H9 (cell line): ENCODE measurements at regions not wholly inside any gene's neighbourhood (a gene's known extent, or its start where the extent isn't known, plus 50 kb on each side); places are given as distances from the start of the nearest gene placed in this dataset.

ENCODE experiments used
- DNase-seq: peaks from one replicate; pipeline ENCODE4 v3.0.0-alpha.2; 2017
- H2AFZ ChIP-seq: one replicate; pipeline ENCODE4 v1.6.1; 2013; ENCODE audit warnings: mild to moderate bottlenecking, low read length, control low read depth, moderate library complexity
- H2AK5ac ChIP-seq: 2 replicates; pipeline ENCODE4 v1.6.1; 2013; ENCODE audit warnings: low read length, control low read depth, mixed read lengths; ENCODE audit not compliant: insufficient read length
- H2BK120ac ChIP-seq: one replicate; pipeline ENCODE4 v1.6.1; 2013; ENCODE audit warnings: low read depth, mild to moderate bottlenecking, low read length, control low read depth, inconsistent platforms; ENCODE audit not compliant: poor library complexity, severe bottlenecking
- H2BK12ac ChIP-seq: 2 replicates; pipeline ENCODE4 v1.6.1; 2013; ENCODE audit warnings: low read length, control low read depth, mixed read lengths, low read depth; ENCODE audit not compliant: insufficient read length
- H2BK15ac ChIP-seq: 2 replicates; pipeline ENCODE4 v1.6.1; 2013; ENCODE audit warnings: low read depth, low read length, control low read depth
- H2BK20ac ChIP-seq: one replicate; pipeline ENCODE4 v1.6.1; 2013; ENCODE audit warnings: low read depth, mild to moderate bottlenecking, low read length, control low read depth, inconsistent platforms; ENCODE audit not compliant: poor library complexity, severe bottlenecking
- H2BK5ac ChIP-seq: 2 replicates; pipeline ENCODE4 v1.6.1; 2013; ENCODE audit warnings: low read length, control low read depth, mixed read lengths; ENCODE audit not compliant: insufficient read length
- H3K14ac ChIP-seq: 2 replicates; pipeline ENCODE4 v1.6.1; 2013; ENCODE audit warnings: low read length, control low read depth; ENCODE audit not compliant: insufficient read depth
- H3K18ac ChIP-seq: 2 replicates; pipeline ENCODE4 v1.6.1; 2013; ENCODE audit warnings: low read depth, mild to moderate bottlenecking, mixed read lengths, low read length, control low read depth; ENCODE audit not compliant: insufficient read length
- H3K23ac ChIP-seq: 2 replicates; pipeline ENCODE4 v1.6.1; 2013; ENCODE audit warnings: low read length, control low read depth, mixed read lengths, low read depth; ENCODE audit not compliant: insufficient read length
- H3K23me2 ChIP-seq: 2 replicates; pipeline ENCODE4 v1.6.1; 2013; ENCODE audit warnings: low read depth, mild to moderate bottlenecking, mixed read lengths, low read length, control low read depth; ENCODE audit not compliant: insufficient read length, poor library complexity, severe bottlenecking
- H3K27ac ChIP-seq: 2 replicates; pipeline ENCODE4 v1.5.1; 2013; ENCODE audit warnings: low read length, control low read depth, mixed read lengths, low read depth; ENCODE audit not compliant: insufficient read length
- H3K27me3 ChIP-seq: 2 replicates; pipeline ENCODE4 v1.6.1; 2013; ENCODE audit warnings: low read length, control low read depth, inconsistent platforms; ENCODE audit not compliant: insufficient read depth
- H3K4ac ChIP-seq: 2 replicates; pipeline ENCODE4 v1.6.1; 2013; ENCODE audit warnings: low read depth, mild to moderate bottlenecking, control low read depth, inconsistent platforms, low read length, moderate library complexity
- H3K4me1 ChIP-seq: 2 replicates; pipeline ENCODE4 v1.6.1; 2013; ENCODE audit warnings: low read length, control low read depth, inconsistent platforms; ENCODE audit not compliant: insufficient read depth
- H3K4me2 ChIP-seq: 2 replicates; pipeline ENCODE4 v1.6.1; 2013; ENCODE audit warnings: low read length, control low read depth, mixed read lengths; ENCODE audit not compliant: insufficient read length, insufficient read depth
- H3K56ac ChIP-seq: 2 replicates; pipeline ENCODE4 v1.6.1; 2013; ENCODE audit warnings: low read depth, mild to moderate bottlenecking, mixed read lengths, low read length, control low read depth; ENCODE audit not compliant: insufficient read length
- H3K79me1 ChIP-seq: 2 replicates; pipeline ENCODE4 v1.6.1; 2013; ENCODE audit warnings: low read depth, mild to moderate bottlenecking, moderate library complexity, low read length, control low read depth, inconsistent platforms; ENCODE audit not compliant: insufficient read depth, poor library complexity, severe bottlenecking
- H3K79me2 ChIP-seq: 2 replicates; pipeline ENCODE4 v1.6.1; 2013; ENCODE audit warnings: low read length, control low read depth, inconsistent platforms; ENCODE audit not compliant: insufficient read depth
- H3K9ac ChIP-seq: 2 replicates; pipeline ENCODE4 v1.6.1; 2013; ENCODE audit warnings: low read length, control low read depth, mixed read lengths; ENCODE audit not compliant: insufficient read length; ENCODE audit errors: extremely low read depth
- H3K9me3 ChIP-seq: one replicate; pipeline ENCODE4 v1.6.1; 2013; ENCODE audit warnings: low read depth, low read length, inconsistent platforms; ENCODE audit not compliant: control insufficient read depth
- H3T11ph ChIP-seq: one replicate; pipeline ENCODE4 v1.6.1; 2013; ENCODE audit warnings: mild to moderate bottlenecking, low read length, control low read depth, inconsistent platforms
- H4K20me1 ChIP-seq: one replicate; pipeline ENCODE4 v1.6.1; 2013; ENCODE audit not compliant: control insufficient read depth, insufficient read length, insufficient read depth
- H4K5ac ChIP-seq: 2 replicates; pipeline ENCODE4 v1.6.1; 2013; ENCODE audit warnings: low read depth, mild to moderate bottlenecking, mixed read lengths, low read length, control low read depth; ENCODE audit not compliant: insufficient read length
- H4K8ac ChIP-seq: replicated peaks from 2 replicates; pipeline ENCODE4 v1.6.1; 2013; ENCODE audit warnings: low read length, control low read depth, mixed read lengths, low read depth; ENCODE audit not compliant: insufficient read length
- H4K91ac ChIP-seq: 2 replicates; pipeline ENCODE4 v1.6.1; 2013; ENCODE audit warnings: low read depth, mild to moderate bottlenecking, moderate library complexity, mixed read lengths, low read length, control low read depth; ENCODE audit not compliant: insufficient read length
- H3K27ac Mint-ChIP-seq, 3 experiments: 2 replicates in 2 of 3; 3 replicates in 1 of 3; pipeline ENCODE4 v1.8.0; 2020 to 2021; ENCODE audit warnings: mixed read lengths in 3 of 3, mild to moderate bottlenecking in 1 of 3, moderate library complexity in 1 of 3
- H3K27me3 Mint-ChIP-seq: 2 replicates; pipeline ENCODE4 v1.8.0; 2021; ENCODE audit warnings: low read depth, mild to moderate bottlenecking, moderate library complexity, mixed read lengths
- H3K36me3 Mint-ChIP-seq, 3 experiments: 2 replicates in 2 of 3; 3 replicates in 1 of 3; pipeline ENCODE4 v1.8.0; 2020 to 2021; ENCODE audit warnings: low read depth in 3 of 3, mixed read lengths in 3 of 3; ENCODE audit not compliant: insufficient read depth in 1 of 3
- H3K4me1 Mint-ChIP-seq, 2 experiments: 2 replicates each; pipeline ENCODE4 v1.8.0; 2020; ENCODE audit warnings: mixed read lengths in 2 of 2
- H3K4me3 Mint-ChIP-seq, 2 experiments: 2 replicates in 1 of 2; 3 replicates in 1 of 2; pipeline ENCODE4 v1.8.0; 2020 to 2021; ENCODE audit warnings: mild to moderate bottlenecking in 2 of 2, mixed read lengths in 2 of 2, moderate library complexity in 1 of 2
- H3K9me3 Mint-ChIP-seq, 2 experiments: 2 replicates in 1 of 2; 3 replicates in 1 of 2; pipeline ENCODE4 v1.8.0; 2020; ENCODE audit warnings: mild to moderate bottlenecking in 2 of 2, mixed read lengths in 2 of 2, moderate library complexity in 1 of 2
- CTCF ChIP-seq: fragments of 200-600 bp; sonication (generic); conservative IDR thresholded peaks from 3 replicates; pipeline ENCODE4 v1.8.0; 2021; ENCODE audit warnings: antibody characterized with exemption, mild to moderate bottlenecking
- WGBS: extraction: QIAGEN DNeasy Blood & Tissue Kit; methylation state at CpG from one replicate; pipeline ENCODE4 v1.1.7; 2013; ENCODE audit warnings: missing lambda C conversion rate, low lambda C conversion rate, mixed read lengths; ENCODE audit not compliant: insufficient read length; ENCODE audit errors: extremely low coverage; 5-methylcytosine and 5-hydroxymethylcytosine counted together

- H3K14ac ChIP-seq: no peak overlapping the region
- no peak overlapping the region for H2BK5ac ChIP-seq
- no peak overlapping the region for H2BK12ac ChIP-seq
- no peak overlapping the region for H3T11ph ChIP-seq
- H3K4me1 ChIP-seq: no peaks in the 10 kb centered on the region
- Mint-ChIP-seq H3K36me3 (no peaks in the 10 kb centered on the region), H3K27me3 (no peaks in the 10 kb centered on the region; the same call in 1 of the 2 replicates), H3K4me3 (no peak overlapping the region), H3K9me3 (no peaks in the 10 kb centered on the region), H3K27ac (no peak overlapping the region; a peak in 1 of 7 replicates), H3K4me1 (0 out of 4 replicates have a peak, but pooled peaks cover 0 to 3% of the 10 kb centered on the region in 2 experiments)
- no peak overlapping the region for H3K4me2 ChIP-seq
- no peak overlapping the region for H4K8ac ChIP-seq
- H3K79me2 ChIP-seq: no peaks in the 10 kb centered on the region
- H3K56ac ChIP-seq: no peak overlapping the region
- no peaks in the 10 kb centered on the region for H3K27me3 ChIP-seq
- no peak overlapping the region for H3K27ac ChIP-seq
- H2BK120ac ChIP-seq: no peak overlapping the region
- H4K5ac ChIP-seq: no peak overlapping the region
- H2AK5ac ChIP-seq: no peak overlapping the region
- H4K91ac ChIP-seq: no peak overlapping the region
- WGBS: no CpG with 5 or more reads among the region's 8 CpGs
- H2BK15ac ChIP-seq: no peak overlapping the region
- no peak for DNase-seq
- H3K4ac ChIP-seq: no peak overlapping the region
- no peak overlapping the region for H2AFZ ChIP-seq
- TF ChIP-seq CTCF: no peak
- no peak overlapping the region for H2BK20ac ChIP-seq
- no peak overlapping the region for H3K23ac ChIP-seq
- no peak overlapping the region for H3K9ac ChIP-seq
- H3K9me3 ChIP-seq: no peaks in the 10 kb centered on the region
- no peaks in the 10 kb centered on the region for H4K20me1 ChIP-seq
- H3K18ac ChIP-seq: no peak overlapping the region
- no peaks in the 10 kb centered on the region for H3K79me1 ChIP-seq
- no peaks in the 10 kb centered on the region for H3K23me2 ChIP-seq
Measured at GRCh38 chr14:98411154-98411553, 860.8 kb downstream of the BCL11B start.
